ENCODE measurements at regions not wholly inside any gene's neighbourhood (a gene's known extent, or its start where the extent isn't known, plus 50 kb on each side); places are given as distances from the start of the nearest gene placed in this dataset.

- no peaks in the 10 kb centered on the region for H3K27me3 ChIP-seq
- H3K27ac ChIP-seq, result no peak overlapping the region
- in situ Hi-C loops (cut with MboI; ENCODE audit: low sequenced_read_pairs in 4 of 4), result no loop called here
- ATAC-seq (no peak), DNase-seq (no peak)
- H3K36me3 ChIP-seq, result no peaks in the 10 kb centered on the region
- TF ChIP-seq CTCF (IDR thresholded peaks at IDR 0.05 in 4 of 5, conservative IDR thresholded peaks at IDR 0.05 in 1 of 5), result no peak
- TF ChIP-seq POLR2A (IDR thresholded peaks at IDR 0.05), result no peak
- no peaks in the 10 kb centered on the region for H3K9me3 ChIP-seq
- H3K4me3 ChIP-seq, result no peak overlapping the region
- H3K4me1 ChIP-seq, result no peaks in the 10 kb centered on the region
- intact Hi-C loops (cut with DNase I; ENCODE audit: low total_unique reads), result no loop called here
These were observed 445.9 kb downstream of the TLL1 start for GRCh38 chr4:166318810-166319525.

- Histone ChIP-seq H3K4me3 (no peak overlapping the region), H3K27ac (no peak overlapping the region), H3K27me3 (no peaks in the 10 kb centered on the region), H3K4me1 (no peaks in the 10 kb centered on the region), H3K9me3 (no peaks in the 10 kb centered on the region), H3K36me3 (no peaks in the 10 kb centered on the region)
- intact Hi-C loops (cut with DNase I; ENCODE audit: low total_unique reads) (no loop called here), in situ Hi-C loops (cut with MboI; ENCODE audit: low sequenced_read_pairs in 4 of 4) (no loop called here)
- DNase-seq, result no peak
- no peak for TF ChIP-seq CTCF (IDR thresholded peaks at IDR 0.05 in 4 of 5, conservative IDR thresholded peaks at IDR 0.05 in 1 of 5)
- no peak for TF ChIP-seq POLR2A (IDR thresholded peaks at IDR 0.05)
- no peak for ATAC-seq
These were observed 450.2 kb downstream of the TLL1 start for GRCh38 chr4:166323250-166323649.

- Histone ChIP-seq H3K4me1 (no peaks in the 10 kb centered on the region), H3K4me3 (no peak overlapping the region), H3K27me3 (no peaks in the 10 kb centered on the region), H3K27ac (no peak overlapping the region), H3K9me3 (no peaks in the 10 kb centered on the region), H3K36me3 (no peaks in the 10 kb centered on the region)
- in situ Hi-C loops (cut with MboI; ENCODE audit: low sequenced_read_pairs in 4 of 4), result no loop called here
- no peak for TF ChIP-seq CTCF (IDR thresholded peaks at IDR 0.05 in 4 of 5, conservative IDR thresholded peaks at IDR 0.05 in 1 of 5)
- TF ChIP-seq POLR2A (IDR thresholded peaks at IDR 0.05), result no peak
- intact Hi-C loops (cut with DNase I; ENCODE audit: low total_unique reads), result no loop called here
- no peak for DNase-seq
- ATAC-seq, result no peak
These were observed 451.3 kb downstream of the TLL1 start for GRCh38 chr4:166324321-166324720.

GRCh38 chr4:166335256-166335938 is 462.4 kb downstream of the TLL1 start:
- intact Hi-C loops (cut with DNase I; ENCODE audit: low total_unique reads) (no loop called here), in situ Hi-C loops (cut with MboI; ENCODE audit: low sequenced_read_pairs in 4 of 4) (no loop called here)
- H3K9me3 ChIP-seq, result no peaks in the 10 kb centered on the region
- no peak for DNase-seq
- TF ChIP-seq CTCF (IDR thresholded peaks at IDR 0.05 in 4 of 5, conservative IDR thresholded peaks at IDR 0.05 in 1 of 5), result no peak
- TF ChIP-seq POLR2A (IDR thresholded peaks at IDR 0.05), result no peak
- no peak overlapping the region for H3K4me3 ChIP-seq
- no peaks in the 10 kb centered on the region for H3K36me3 ChIP-seq
- no peak overlapping the region for H3K27ac ChIP-seq
- no peaks in the 10 kb centered on the region for H3K27me3 ChIP-seq
- ATAC-seq, result no peak
- no peaks in the 10 kb centered on the region for H3K4me1 ChIP-seq
